ENCODE measurements at regions not wholly inside any gene's neighbourhood (a gene's known extent, or its start where the extent isn't known, plus 50 kb on each side); places are given as distances from the start of the nearest gene placed in this dataset.

GRCh38 chr15:46786590-46787285 is 930.6 kb upstream of the SEMA6D start:
- H3K9me2 ChIP-seq (replicated peaks; ENCODE audit: insufficient read depth, low read length) = no peaks in the 10 kb centered on the region
- no peak overlapping the region for H2AFZ ChIP-seq (ENCODE audit: low read length)
- H3K27ac ChIP-seq (ENCODE audit: low read length) = no peak overlapping the region
- DNase-seq = no peak
- H3K79me2 ChIP-seq (ENCODE audit: low read length) = no peaks in the 10 kb centered on the region
- no peaks in the 10 kb centered on the region for H4K20me1 ChIP-seq (ENCODE audit: insufficient read depth, low read depth, low read length)
- H3K27me3 ChIP-seq (ENCODE audit: low read length) = no peaks in the 10 kb centered on the region
- no peak overlapping the region for H3K4me2 ChIP-seq (ENCODE audit: low read depth, low read length, poor library complexity, severe bottlenecking)
- no peak overlapping the region for H3K4me3 ChIP-seq (ENCODE audit: low read length)
- H3K9me3 ChIP-seq (ENCODE audit: low read length) = peaks cover 52% of the 10 kb centered on the region
- no peak overlapping the region for H3K9ac ChIP-seq (ENCODE audit: low read length)
- no peaks in the 10 kb centered on the region for H3K36me3 ChIP-seq (ENCODE audit: insufficient read depth, low read length)
- no peaks in the 10 kb centered on the region for H3K4me1 ChIP-seq (ENCODE audit: low read length)

DNA sequence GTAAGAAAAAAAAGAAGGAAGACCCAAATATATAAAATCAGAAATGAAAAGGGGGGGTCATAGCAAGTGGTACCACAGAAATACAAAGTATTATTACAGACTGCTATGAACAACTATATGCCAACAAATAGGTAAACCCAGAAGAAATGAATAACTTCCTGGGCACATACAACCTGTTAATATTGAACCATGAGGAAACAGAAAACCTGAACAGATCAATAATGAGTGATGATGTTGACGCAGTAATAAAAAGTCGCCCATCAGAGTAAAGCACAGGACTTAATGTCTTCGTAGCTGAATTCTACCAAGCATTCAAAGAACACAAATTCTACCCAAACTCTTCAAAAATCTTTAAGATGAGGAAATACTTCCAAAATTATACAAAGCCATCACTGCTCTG is 921.6 kb upstream of the SEMA6D start:
- Histone ChIP-seq H2AFZ (ENCODE audit: low read length) (no peak overlapping the region), H3K79me2 (ENCODE audit: low read length) (no peaks in the 10 kb centered on the region)

GRCh38 chr15:46808834-46809233 is 908.5 kb upstream of the SEMA6D start:
- H3K4me1 ChIP-seq (ENCODE audit: low read length) = no peaks in the 10 kb centered on the region
- no peaks in the 10 kb centered on the region for H3K27me3 ChIP-seq (ENCODE audit: low read length)
- no peak overlapping the region for H3K27ac ChIP-seq (ENCODE audit: low read length)
- H3K9ac ChIP-seq (ENCODE audit: low read length) = no peak overlapping the region
- H2AFZ ChIP-seq (ENCODE audit: low read length) = no peak overlapping the region
- no peak overlapping the region for H3K4me3 ChIP-seq (ENCODE audit: low read length)
- H4K20me1 ChIP-seq (ENCODE audit: insufficient read depth, low read depth, low read length) = no peaks in the 10 kb centered on the region
- no peak for DNase-seq
- H3K9me3 ChIP-seq (ENCODE audit: low read length) = peaks cover 36% of the 10 kb centered on the region
- H3K9me2 ChIP-seq (replicated peaks; ENCODE audit: insufficient read depth, low read length) = no peaks in the 10 kb centered on the region
- H3K36me3 ChIP-seq (ENCODE audit: insufficient read depth, low read length) = no peaks in the 10 kb centered on the region
- H3K4me2 ChIP-seq (ENCODE audit: low read depth, low read length, poor library complexity, severe bottlenecking) = no peak overlapping the region
- no peaks in the 10 kb centered on the region for H3K79me2 ChIP-seq (ENCODE audit: low read length)

More for the DNA sequence above, 921.6 kb upstream of the SEMA6D start:
- no peak for DNase-seq
- H3K27me3 ChIP-seq (ENCODE audit: low read length) = no peaks in the 10 kb centered on the region
- H3K9ac ChIP-seq (ENCODE audit: low read length) = no peak overlapping the region
- no peaks in the 10 kb centered on the region for H3K9me2 ChIP-seq (replicated peaks; ENCODE audit: insufficient read depth, low read length)
- no peak overlapping the region for H3K27ac ChIP-seq (ENCODE audit: low read length)
- no peaks in the 10 kb centered on the region for H3K36me3 ChIP-seq (ENCODE audit: insufficient read depth, low read length)
- peaks cover 36% of the 10 kb centered on the region for H3K9me3 ChIP-seq (ENCODE audit: low read length)
- no peak overlapping the region for H3K4me2 ChIP-seq (ENCODE audit: low read depth, low read length, poor library complexity, severe bottlenecking)
- no peak overlapping the region for H3K4me3 ChIP-seq (ENCODE audit: low read length)
- no peaks in the 10 kb centered on the region for H3K4me1 ChIP-seq (ENCODE audit: low read length)
- H4K20me1 ChIP-seq (ENCODE audit: insufficient read depth, low read depth, low read length) = no peaks in the 10 kb centered on the region

DNA sequence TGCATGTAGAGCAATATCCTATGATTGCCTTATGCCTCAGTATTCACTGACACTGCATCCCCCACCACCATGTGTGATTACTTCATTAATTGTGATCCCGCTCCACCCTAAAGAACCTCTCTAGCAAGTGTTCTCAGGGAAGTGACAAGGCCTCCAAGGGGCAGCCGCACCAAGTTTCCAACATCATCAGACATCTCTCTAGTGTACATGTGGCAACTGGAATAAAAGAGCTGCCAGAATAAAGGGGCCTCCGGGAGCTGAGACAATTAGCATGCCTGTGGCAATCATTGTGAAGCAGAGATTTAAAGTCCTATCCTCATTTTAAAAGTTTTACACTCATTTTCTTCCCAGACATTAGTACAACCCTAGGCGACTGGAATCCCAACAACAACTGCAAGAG is 902.1 kb upstream of the SEMA6D start:
- H3K79me2 ChIP-seq (ENCODE audit: low read length) = no peaks in the 10 kb centered on the region
- peaks cover 49% of the 10 kb centered on the region for H3K9me3 ChIP-seq (ENCODE audit: low read length)
- no peaks in the 10 kb centered on the region for H4K20me1 ChIP-seq (ENCODE audit: insufficient read depth, low read depth, low read length)
- H3K4me1 ChIP-seq (ENCODE audit: low read length) = no peaks in the 10 kb centered on the region
- no peak overlapping the region for H3K9ac ChIP-seq (ENCODE audit: low read length)
- no peak overlapping the region for H3K4me3 ChIP-seq (ENCODE audit: low read length)
- H3K36me3 ChIP-seq (ENCODE audit: insufficient read depth, low read length) = no peaks in the 10 kb centered on the region
- no peaks in the 10 kb centered on the region for H3K27me3 ChIP-seq (ENCODE audit: low read length)
- H3K9me2 ChIP-seq (replicated peaks; ENCODE audit: insufficient read depth, low read length) = no peaks in the 10 kb centered on the region
- no peak overlapping the region for H3K4me2 ChIP-seq (ENCODE audit: low read depth, low read length, poor library complexity, severe bottlenecking)
- H3K27ac ChIP-seq (ENCODE audit: low read length) = no peak overlapping the region
- DNase-seq = no peak
- no peak overlapping the region for H2AFZ ChIP-seq (ENCODE audit: low read length)

GRCh38 chr15:46815765-46816164 is 901.5 kb upstream of the SEMA6D start:
- Histone ChIP-seq H3K27me3 (ENCODE audit: low read length) (no peaks in the 10 kb centered on the region), H3K9me3 (ENCODE audit: low read length) (peaks cover 46% of the 10 kb centered on the region), H3K36me3 (ENCODE audit: insufficient read depth, low read length) (no peaks in the 10 kb centered on the region), H3K4me3 (ENCODE audit: low read length) (no peak overlapping the region), H2AFZ (ENCODE audit: low read length) (no peak overlapping the region), H3K9ac (ENCODE audit: low read length) (no peak overlapping the region), H3K27ac (ENCODE audit: low read length) (no peak overlapping the region), H3K79me2 (ENCODE audit: low read length) (no peaks in the 10 kb centered on the region), H3K9me2 (replicated peaks; ENCODE audit: insufficient read depth, low read length) (no peaks in the 10 kb centered on the region), H3K4me1 (ENCODE audit: low read length) (no peaks in the 10 kb centered on the region), H4K20me1 (ENCODE audit: insufficient read depth, low read depth, low read length) (no peaks in the 10 kb centered on the region), H3K4me2 (ENCODE audit: low read depth, low read length, poor library complexity, severe bottlenecking) (no peak overlapping the region)
- DNase-seq = no peak

DNA sequence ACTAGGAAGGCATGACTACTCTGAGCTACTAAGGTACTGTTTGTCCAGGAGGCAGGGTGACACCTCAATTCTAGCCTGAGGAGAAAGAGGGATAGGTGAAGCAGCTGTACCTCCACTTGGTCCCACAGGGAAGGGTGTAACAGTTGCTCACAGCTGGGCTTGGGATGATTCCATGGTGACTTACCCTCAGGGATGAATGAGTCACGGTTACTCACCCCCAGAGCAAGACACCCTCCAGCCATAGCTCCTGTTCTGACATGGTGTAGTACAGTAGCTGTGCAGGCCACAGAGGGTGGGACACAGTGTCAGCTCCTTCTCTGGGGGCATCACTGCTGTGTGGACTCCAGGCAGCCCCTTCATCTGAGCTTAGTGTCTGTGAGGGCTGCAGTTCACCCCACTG is 868.6 kb upstream of the SEMA6D start:
- no peak overlapping the region for H3K27ac ChIP-seq (ENCODE audit: low read length)
- H3K9me3 ChIP-seq (ENCODE audit: low read length) = peaks cover 53% of the 10 kb centered on the region
- H2AFZ ChIP-seq (ENCODE audit: low read length) = no peak overlapping the region
- no peak overlapping the region for H3K4me3 ChIP-seq (ENCODE audit: low read length)
- no peaks in the 10 kb centered on the region for H3K9me2 ChIP-seq (replicated peaks; ENCODE audit: insufficient read depth, low read length)
- H3K4me1 ChIP-seq (ENCODE audit: low read length) = no peaks in the 10 kb centered on the region
- no peak for DNase-seq
- no peaks in the 10 kb centered on the region for H3K79me2 ChIP-seq (ENCODE audit: low read length)
- H3K9ac ChIP-seq (ENCODE audit: low read length) = no peak overlapping the region
- no peaks in the 10 kb centered on the region for H4K20me1 ChIP-seq (ENCODE audit: insufficient read depth, low read depth, low read length)
- no peaks in the 10 kb centered on the region for H3K36me3 ChIP-seq (ENCODE audit: insufficient read depth, low read length)
- H3K4me2 ChIP-seq (ENCODE audit: low read depth, low read length, poor library complexity, severe bottlenecking) = no peak overlapping the region
- no peaks in the 10 kb centered on the region for H3K27me3 ChIP-seq (ENCODE audit: low read length)

DNA sequence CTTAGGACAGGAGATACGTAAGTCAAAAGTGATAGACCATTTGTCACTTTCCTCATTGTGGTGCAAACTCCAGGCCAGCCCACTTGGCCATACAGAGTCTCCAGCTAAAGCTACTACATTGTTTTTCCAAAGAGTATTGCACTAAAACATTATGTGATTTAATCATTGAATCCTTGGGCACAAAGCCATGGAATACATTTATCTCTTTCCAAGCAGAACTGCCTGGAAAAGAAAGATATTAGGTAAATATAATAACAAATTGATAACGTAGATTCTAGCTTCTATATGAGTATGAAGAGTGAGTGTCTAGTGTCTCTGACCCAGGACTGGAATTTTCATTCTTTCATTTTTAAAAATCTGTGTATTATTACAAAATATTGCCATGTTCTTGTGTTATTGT is 863.7 kb upstream of the SEMA6D start:
- H4K20me1 ChIP-seq (ENCODE audit: insufficient read depth, low read depth, low read length) = no peaks in the 10 kb centered on the region
- H3K36me3 ChIP-seq (ENCODE audit: insufficient read depth, low read length) = no peaks in the 10 kb centered on the region
- H3K9ac ChIP-seq (ENCODE audit: low read length) = no peak overlapping the region
- no peak overlapping the region for H3K27ac ChIP-seq (ENCODE audit: low read length)
- no peaks in the 10 kb centered on the region for H3K27me3 ChIP-seq (ENCODE audit: low read length)
- H3K4me2 ChIP-seq (ENCODE audit: low read depth, low read length, poor library complexity, severe bottlenecking) = no peak overlapping the region
- H2AFZ ChIP-seq (ENCODE audit: low read length) = no peak overlapping the region
- H3K9me3 ChIP-seq (ENCODE audit: low read length) = peaks cover 72% of the 10 kb centered on the region
- no peaks in the 10 kb centered on the region for H3K79me2 ChIP-seq (ENCODE audit: low read length)
- DNase-seq = no peak
- no peak overlapping the region for H3K4me3 ChIP-seq (ENCODE audit: low read length)
- no peaks in the 10 kb centered on the region for H3K4me1 ChIP-seq (ENCODE audit: low read length)
- H3K9me2 ChIP-seq (replicated peaks; ENCODE audit: insufficient read depth, low read length) = no peaks in the 10 kb centered on the region

DNA sequence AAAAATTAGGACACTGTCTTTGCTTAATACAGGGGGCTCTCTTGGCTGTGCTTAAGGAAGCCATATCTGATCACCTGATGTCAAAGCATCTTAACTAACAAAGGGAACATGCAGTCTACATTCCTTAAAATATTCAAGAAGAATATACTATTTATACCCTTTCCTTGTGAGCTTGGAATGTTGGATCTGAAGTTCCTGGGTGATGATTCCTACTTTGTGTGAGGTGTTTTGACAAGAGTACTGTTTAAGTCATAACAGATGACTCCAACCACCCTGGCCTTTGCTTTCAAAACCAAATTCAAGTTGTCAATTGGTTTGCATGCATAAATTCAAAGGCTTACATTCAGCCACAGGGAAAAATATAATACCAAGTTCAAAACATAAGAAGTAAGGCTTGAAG is 862.7 kb upstream of the SEMA6D start:
- H3K9me3 ChIP-seq (ENCODE audit: low read length) = peaks cover 71% of the 10 kb centered on the region
- no peaks in the 10 kb centered on the region for H3K9me2 ChIP-seq (replicated peaks; ENCODE audit: insufficient read depth, low read length)
- no peaks in the 10 kb centered on the region for H3K79me2 ChIP-seq (ENCODE audit: low read length)
- no peak overlapping the region for H3K4me2 ChIP-seq (ENCODE audit: low read depth, low read length, poor library complexity, severe bottlenecking)
- H3K4me1 ChIP-seq (ENCODE audit: low read length) = no peaks in the 10 kb centered on the region
- DNase-seq = no peak
- no peak overlapping the region for H2AFZ ChIP-seq (ENCODE audit: low read length)
- no peaks in the 10 kb centered on the region for H3K36me3 ChIP-seq (ENCODE audit: insufficient read depth, low read length)
- H3K27me3 ChIP-seq (ENCODE audit: low read length) = no peaks in the 10 kb centered on the region
- no peak overlapping the region for H3K9ac ChIP-seq (ENCODE audit: low read length)
- H3K27ac ChIP-seq (ENCODE audit: low read length) = no peak overlapping the region
- H4K20me1 ChIP-seq (ENCODE audit: insufficient read depth, low read depth, low read length) = no peaks in the 10 kb centered on the region
- H3K4me3 ChIP-seq (ENCODE audit: low read length) = no peak overlapping the region
